AG08395 (cell line): ENCODE measurements at regions not wholly inside any gene's neighbourhood (a gene's known extent, or its start where the extent isn't known, plus 50 kb on each side); places are given as distances from the start of the nearest gene placed in this dataset.
"Not testable (repeated sequence)": the region's sequence is repeated elsewhere in the genome, so short reads cannot be mapped to it uniquely, and the experiment has no call there.

Experiments
- DNase-seq: peaks from one replicate; pipeline ENCODE4 v3.0.0; 2012; ENCODE audit warnings: mixed read lengths, low spot score

- DNase-seq = no peak
These were observed 170.8 kb downstream of the SUCLG1 start for GRCh38 chr2:84288293-84288692.

GRCh38 chr2:84286878-84287277 is 172.2 kb downstream of the SUCLG1 start:
- DNase-seq = no peak

- DNase-seq = no peak
These were observed 173.9 kb downstream of the SUCLG1 start for GRCh38 chr2:84285056-84285747.

- no peak for DNase-seq
These were observed 175.6 kb downstream of the SUCLG1 start for GRCh38 chr2:84283506-84283905.

- no peak for DNase-seq
These were observed 177.6 kb downstream of the SUCLG1 start for GRCh38 chr2:84281510-84281909.

- DNase-seq = no peak
These were observed 178.2 kb downstream of the SUCLG1 start for GRCh38 chr2:84280873-84281272.

GRCh38 chr2:84278386-84278785 is 180.7 kb downstream of the SUCLG1 start:
- DNase-seq = no peak

- DNase-seq = no peak
These were observed 182.4 kb downstream of the SUCLG1 start for GRCh38 chr2:84276590-84277255.

GRCh38 chr2:84273406-84273805 is 185.7 kb downstream of the SUCLG1 start:
- no peak for DNase-seq

- no peak for DNase-seq
These were observed 187.1 kb downstream of the SUCLG1 start for GRCh38 chr2:84271977-84272376.

- DNase-seq = no peak
These were observed 201.2 kb downstream of the SUCLG1 start for GRCh38 chr2:84257831-84258230.

- no peak for DNase-seq
These were observed 207.3 kb downstream of the SUCLG1 start for GRCh38 chr2:84251651-84252302.

- DNase-seq = no peak
These were observed 209.9 kb downstream of the SUCLG1 start for GRCh38 chr2:84249140-84249539.

GRCh38 chr2:84247532-84247931 is 211.5 kb downstream of the SUCLG1 start:
- DNase-seq = no peak

GRCh38 chr2:84243788-84244733 is 215.0 kb downstream of the SUCLG1 start:
- no peak for DNase-seq

- DNase-seq = no peak
These were observed 220.2 kb downstream of the SUCLG1 start for GRCh38 chr2:84238907-84239306.

GRCh38 chr2:84236288-84236687 is 222.8 kb downstream of the SUCLG1 start:
- DNase-seq = no peak

GRCh38 chr2:84234103-84234502 is 225.0 kb downstream of the SUCLG1 start:
- no peak for DNase-seq

- DNase-seq = no peak
These were observed 227.6 kb downstream of the SUCLG1 start for GRCh38 chr2:84231478-84231877.

- DNase-seq = no peak
These were observed 235.0 kb downstream of the SUCLG1 start for GRCh38 chr2:84224121-84224520.

GRCh38 chr2:84223191-84223590 is 235.9 kb downstream of the SUCLG1 start:
- no peak for DNase-seq

GRCh38 chr2:84221102-84221501 is 238.0 kb downstream of the SUCLG1 start:
- DNase-seq = not testable (repeated sequence)
